HG02970 (cell line): ENCODE measurements at regions not wholly inside any gene's neighbourhood (a gene's known extent, or its start where the extent isn't known, plus 50 kb on each side); places are given as distances from the start of the nearest gene placed in this dataset.
"Not testable (repeated sequence)": the region's sequence is repeated elsewhere in the genome, so short reads cannot be mapped to it uniquely, and the experiment has no call there.

Experiments used
- ATAC-seq: cut with Tn5 transposase; IDR thresholded peaks from one replicate; pipeline ENCODE4 v1.9.1; 2021; ENCODE audit warnings: mild to moderate bottlenecking, moderate library complexity, moderate number of reproducible peaks; ENCODE audit not compliant: unreplicated experiment, low FRiP score

- ATAC-seq: no peak
These were observed 247.2 kb downstream of the GJA1 start for GRCh38 chr6:121682666-121683065.

GRCh38 chr6:121685806-121686205 is 250.4 kb downstream of the GJA1 start:
- ATAC-seq: not testable (repeated sequence)

GRCh38 chr6:121686611-121687023 is 251.2 kb downstream of the GJA1 start:
- ATAC-seq: no peak

- no peak for ATAC-seq
These were observed 253.5 kb downstream of the GJA1 start for GRCh38 chr6:121688974-121689373.

DNA sequence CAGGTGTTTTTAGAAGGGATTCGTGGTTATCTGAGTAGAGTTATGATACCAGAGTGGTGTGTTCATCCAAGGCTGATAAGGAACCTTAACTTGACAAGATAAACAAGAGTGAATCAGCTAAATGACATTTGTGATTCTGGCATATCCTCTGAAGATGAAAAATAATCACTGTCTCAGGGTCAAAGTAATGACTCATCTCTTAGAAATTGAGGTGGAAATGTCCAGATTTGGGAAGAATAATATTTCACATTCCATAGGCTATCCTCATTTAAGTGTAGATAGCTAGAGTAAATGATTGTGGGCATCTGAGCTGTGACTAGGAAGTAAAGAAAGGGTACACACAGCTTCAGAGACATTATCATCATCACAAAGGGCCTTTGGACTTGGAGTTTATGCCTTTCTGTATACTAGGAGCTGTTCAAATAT is 255.7 kb downstream of the GJA1 start:
- no peak for ATAC-seq

DNA sequence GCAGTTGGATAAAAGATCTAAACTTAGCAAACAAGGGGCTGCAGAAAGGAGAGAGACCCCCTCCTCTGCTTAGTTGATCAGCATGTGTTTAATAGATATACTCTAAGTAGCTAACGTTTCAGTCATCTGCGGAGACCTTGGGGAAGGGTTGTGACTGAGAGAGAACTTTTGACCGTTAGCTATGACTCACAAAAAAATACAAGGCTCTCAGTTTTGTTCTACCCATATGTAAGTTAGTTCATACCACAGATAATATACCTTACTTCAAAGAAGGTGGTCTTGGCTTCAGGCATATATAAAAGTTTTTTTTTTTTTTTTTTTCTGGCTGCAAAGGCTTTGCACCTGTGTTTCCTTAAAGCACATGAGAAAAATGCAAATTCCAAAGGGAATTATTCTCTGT is 258.9 kb downstream of the GJA1 start:
- no peak for ATAC-seq

DNA sequence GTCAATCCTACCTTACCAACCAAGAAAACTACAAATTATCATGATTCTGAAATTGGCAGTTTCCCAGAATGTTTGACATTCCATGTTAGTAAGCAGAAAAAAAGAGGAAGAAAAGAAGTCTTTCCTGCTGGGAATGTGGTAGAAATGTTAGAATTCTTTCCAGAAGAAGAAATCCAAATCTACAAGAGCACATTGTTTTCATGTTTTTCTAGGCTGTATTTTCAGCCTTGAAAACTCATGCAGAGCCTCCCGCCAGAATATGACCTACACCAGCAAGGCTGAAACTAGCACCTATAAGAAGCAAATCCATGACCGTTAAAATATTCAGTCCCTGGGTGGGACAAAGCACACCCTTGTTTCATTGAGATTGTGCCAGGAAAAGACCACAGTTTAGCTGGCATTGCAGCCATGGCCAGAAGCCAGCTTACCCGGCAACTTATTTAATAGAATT is 259.4 kb downstream of the GJA1 start:
- no peak for ATAC-seq

DNA sequence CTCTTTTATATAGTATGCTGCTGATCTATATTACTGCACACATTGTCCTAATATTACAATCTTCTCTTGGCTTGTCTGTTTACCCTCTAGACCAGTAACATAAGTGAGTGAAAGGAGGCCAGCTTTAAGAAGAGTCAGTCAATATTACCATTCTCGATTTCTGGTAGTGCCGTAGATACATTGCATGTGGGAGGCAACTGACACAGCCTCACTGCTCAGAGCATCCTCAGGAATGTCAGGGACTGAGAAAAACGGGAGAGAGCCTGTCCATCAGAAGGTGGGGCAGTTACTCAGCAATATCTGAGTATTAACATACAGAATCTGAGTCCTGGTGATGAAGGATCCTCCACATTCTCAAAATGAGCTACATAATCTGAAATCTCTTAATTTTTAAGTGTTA is 259.9 kb downstream of the GJA1 start:
- ATAC-seq: no peak

DNA sequence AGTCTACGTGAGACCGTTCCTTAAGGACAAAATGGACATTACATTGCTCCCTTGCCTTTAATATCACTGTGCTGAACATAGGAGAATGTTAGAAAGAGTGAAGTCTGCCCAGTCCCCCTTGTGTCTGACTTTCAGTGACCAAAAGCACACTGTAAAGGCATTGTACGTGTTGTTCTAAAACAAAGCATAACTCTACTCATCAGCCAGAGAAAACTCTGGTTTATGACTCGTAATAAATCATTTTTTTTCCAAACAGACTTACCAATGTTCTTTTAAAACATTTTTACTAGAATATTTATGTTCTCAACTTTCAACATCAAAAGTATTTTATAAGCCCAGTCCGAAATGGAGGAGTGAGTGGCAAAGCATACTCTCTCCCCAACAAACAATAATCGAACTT is 262.5 kb downstream of the GJA1 start:
- ATAC-seq: no peak

GRCh38 chr6:121698617-121699016 is 263.2 kb downstream of the GJA1 start:
- no peak for ATAC-seq

DNA sequence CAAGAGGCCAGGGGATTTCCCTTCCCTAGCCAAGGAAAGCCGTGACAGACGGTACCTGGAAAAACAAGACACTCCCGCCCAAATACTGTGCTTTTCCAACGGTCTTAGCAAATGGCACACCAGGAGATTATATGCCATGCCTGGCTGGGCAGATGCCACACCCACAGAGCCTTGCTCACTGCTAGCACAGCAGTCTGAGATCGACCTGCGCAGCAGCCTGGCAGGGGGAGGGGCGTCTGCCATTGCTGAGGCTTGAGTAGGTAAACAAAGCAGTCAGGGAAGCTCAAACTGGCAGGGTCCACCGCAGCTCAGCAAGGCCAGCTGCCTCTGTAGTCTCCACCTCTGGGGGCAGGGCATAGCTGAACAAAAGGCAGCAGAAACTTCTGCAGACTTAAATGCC is 267.7 kb downstream of the GJA1 start:
- ATAC-seq: not testable (repeated sequence)

DNA sequence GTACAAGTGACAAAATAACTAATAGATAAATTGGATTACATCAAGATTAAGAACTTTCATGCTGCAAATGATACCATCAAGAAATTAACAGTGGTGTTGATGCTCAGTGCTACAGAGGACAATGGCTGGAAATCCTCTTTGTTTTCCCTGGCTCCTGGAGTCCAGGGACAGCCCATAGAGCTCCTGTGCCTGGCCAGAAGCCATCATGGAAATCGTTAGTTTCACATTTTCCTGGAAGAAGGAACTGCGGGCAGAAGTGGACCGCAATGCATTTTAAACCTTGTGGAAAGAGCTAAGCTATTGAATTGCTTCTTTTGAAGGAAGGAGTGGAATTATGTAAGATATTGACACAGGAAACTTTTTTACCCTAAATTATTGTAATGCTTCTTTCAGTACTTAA is 276.0 kb downstream of the GJA1 start:
- no peak for ATAC-seq

- no peak for ATAC-seq
These were observed 282.2 kb downstream of the GJA1 start for GRCh38 chr6:121717686-121718085.

- ATAC-seq: not testable (repeated sequence)
These were observed 285.4 kb downstream of the GJA1 start for GRCh38 chr6:121720867-121721266.

DNA sequence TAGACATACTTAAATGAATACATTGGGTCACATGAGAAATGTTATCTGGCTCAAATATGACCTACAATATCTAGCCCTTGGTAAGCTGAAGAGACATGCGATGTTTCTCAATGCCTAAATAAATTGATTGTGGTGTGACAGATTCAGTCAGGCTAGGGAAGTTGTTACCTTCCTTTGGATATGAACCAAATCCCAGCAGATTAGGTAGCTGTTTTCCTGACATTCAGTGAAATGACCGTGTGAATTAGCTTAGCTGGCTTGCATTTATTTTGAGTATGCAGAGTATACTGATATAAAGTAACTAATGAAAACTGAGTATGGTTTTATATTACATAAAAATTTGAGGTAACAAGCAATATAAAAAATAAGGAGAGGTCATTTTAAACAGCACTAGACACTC is 288.2 kb downstream of the GJA1 start:
- no peak for ATAC-seq

GRCh38 chr6:121724576-121724975 is 289.1 kb downstream of the GJA1 start:
- ATAC-seq: no peak

DNA sequence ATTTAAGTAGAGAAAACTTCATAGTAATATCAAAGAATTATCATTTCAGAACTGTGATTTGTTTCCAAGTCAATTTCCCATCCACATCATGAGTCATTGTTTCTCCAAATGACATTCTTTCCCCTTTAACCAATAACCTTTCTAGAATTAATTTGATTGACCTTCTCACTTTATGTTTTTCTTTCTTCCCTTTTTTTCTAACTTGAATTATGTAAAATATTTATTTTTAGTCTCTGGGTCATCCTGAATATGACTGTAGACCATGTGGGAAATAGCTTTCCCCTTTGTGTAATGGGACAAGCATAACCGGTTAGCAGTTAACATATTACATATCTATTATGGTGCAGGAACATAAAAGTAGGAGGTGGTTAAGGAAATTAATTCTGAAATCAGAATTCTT is 291.1 kb downstream of the GJA1 start:
- no peak for ATAC-seq

DNA sequence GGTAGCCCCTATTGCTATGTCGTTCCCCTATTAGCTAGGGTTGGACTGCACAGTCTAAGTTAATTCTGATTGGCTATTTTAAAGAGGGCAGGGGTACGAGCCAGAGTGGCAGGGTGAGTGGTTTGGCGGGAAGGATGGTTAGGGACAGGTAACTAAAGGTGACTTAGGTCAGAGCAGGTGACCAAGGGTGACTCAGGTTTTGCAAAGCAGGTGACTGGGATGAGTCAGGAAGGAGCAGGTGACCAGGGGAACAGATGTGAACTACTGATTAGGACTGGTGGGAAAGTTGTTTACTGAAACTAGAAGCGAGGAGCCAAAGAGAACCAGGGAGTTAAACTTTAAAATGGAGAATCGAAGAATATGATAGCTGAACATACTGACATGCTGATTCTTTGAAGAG is 295.2 kb downstream of the GJA1 start:
- ATAC-seq: no peak

- no peak for ATAC-seq
These were observed 295.9 kb downstream of the GJA1 start for GRCh38 chr6:121731381-121731780.

- no peak for ATAC-seq
These were observed 297.2 kb downstream of the GJA1 start for GRCh38 chr6:121732641-121733040.

- ATAC-seq: no peak
These were observed 297.8 kb downstream of the GJA1 start for GRCh38 chr6:121733234-121733633.

- not testable (repeated sequence) for ATAC-seq
These were observed 304.7 kb downstream of the GJA1 start for GRCh38 chr6:121740188-121740587.

GRCh38 chr6:121743691-121744090 is 308.2 kb downstream of the GJA1 start:
- no peak for ATAC-seq
